ENCODE measurements at regions not wholly inside any gene's neighbourhood (a gene's known extent, or its start where the extent isn't known, plus 50 kb on each side); places are given as distances from the start of the nearest gene placed in this dataset.

GRCh38 chr6:74937936-74938335 is 267.9 kb downstream of the COL12A1 start:
- TF ChIP-seq POLR2A (IDR thresholded peaks at IDR 0.05) = no peak
- TF ChIP-seq, protein P1, sequence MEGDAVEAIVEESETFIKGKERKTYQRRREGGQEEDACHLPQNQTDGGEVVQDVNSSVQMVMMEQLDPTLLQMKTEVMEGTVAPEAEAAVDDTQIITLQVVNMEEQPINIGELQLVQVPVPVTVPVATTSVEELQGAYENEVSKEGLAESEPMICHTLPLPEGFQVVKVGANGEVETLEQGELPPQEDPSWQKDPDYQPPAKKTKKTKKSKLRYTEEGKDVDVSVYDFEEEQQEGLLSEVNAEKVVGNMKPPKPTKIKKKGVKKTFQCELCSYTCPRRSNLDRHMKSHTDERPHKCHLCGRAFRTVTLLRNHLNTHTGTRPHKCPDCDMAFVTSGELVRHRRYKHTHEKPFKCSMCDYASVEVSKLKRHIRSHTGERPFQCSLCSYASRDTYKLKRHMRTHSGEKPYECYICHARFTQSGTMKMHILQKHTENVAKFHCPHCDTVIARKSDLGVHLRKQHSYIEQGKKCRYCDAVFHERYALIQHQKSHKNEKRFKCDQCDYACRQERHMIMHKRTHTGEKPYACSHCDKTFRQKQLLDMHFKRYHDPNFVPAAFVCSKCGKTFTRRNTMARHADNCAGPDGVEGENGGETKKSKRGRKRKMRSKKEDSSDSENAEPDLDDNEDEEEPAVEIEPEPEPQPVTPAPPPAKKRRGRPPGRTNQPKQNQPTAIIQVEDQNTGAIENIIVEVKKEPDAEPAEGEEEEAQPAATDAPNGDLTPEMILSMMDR (IDR thresholded peaks at IDR 0.05) = no peak

Measured in breast epithelium (tissue), 3 donors.